ENCODE measurements at regions not wholly inside any gene's neighbourhood (a gene's known extent, or its start where the extent isn't known, plus 50 kb on each side); places are given as distances from the start of the nearest gene placed in this dataset.

GRCh38 chr1:232417636-232418248 is 212.2 kb downstream of the SIPA1L2 start:
- no peak for TF ChIP-seq CTCF (conservative IDR thresholded peaks at IDR 0.05)
- TF ChIP-seq ZFX (IDR thresholded peaks at IDR 0.05): no peak

All from C4-2B (cell line).